Esophagus muscularis mucosa (tissue), 4 donors: ENCODE measurements at regions not wholly inside any gene's neighbourhood (a gene's known extent, or its start where the extent isn't known, plus 50 kb on each side); places are given as distances from the start of the nearest gene placed in this dataset.

ENCODE experiments used
- DNase-seq: peaks from one replicate; pipeline ENCODE4 v3.0.0-alpha.2; 2017; ENCODE audit errors: extremely low spot score
- H3K27ac ChIP-seq, 4 donors: fragments of 200-600 bp; sonication (generic); replicated peaks in 1 of 4; 1 replicate in 3 of 4; 2 replicates in 1 of 4; pipeline ENCODE4 v1.5.1; 2016 to 2019; ENCODE audit warnings: mild to moderate bottlenecking in 1 of 4
- H3K27me3 ChIP-seq, 4 donors: fragments of 200-600 bp; sonication (generic); one replicate each; pipeline versions ENCODE4 v1.5.1 to v1.6.0; 2016 to 2019
- H3K36me3 ChIP-seq, 4 donors: fragments of 200-600 bp; sonication (generic); one replicate each; pipeline ENCODE4 v1.5.1; 2016 to 2019
- H3K4me1 ChIP-seq, 4 donors: fragments of 200-600 bp; sonication (generic); one replicate each; pipeline ENCODE4 v1.5.1; 2016 to 2019
- H3K4me3 ChIP-seq, 4 donors: fragments of 200-600 bp; sonication (generic); 1 replicate in 2 of 4; 2 replicates in 2 of 4; pipeline ENCODE4 v1.5.1; 2016 to 2019; ENCODE audit warnings: mild to moderate bottlenecking in 4 of 4, moderate library complexity in 1 of 4
- H3K9me3 ChIP-seq, 4 donors: fragments of 200-600 bp; sonication (generic); 1 replicate in 3 of 4; 2 replicates in 1 of 4; pipeline ENCODE4 v1.5.1; 2016 to 2019
- EP300 ChIP-seq: sonication (generic); formaldehyde crosslinking; IDR thresholded peaks from one replicate; pipeline ENCODE4 v1.6.1; 2017; ENCODE audit warnings: antibody characterized with exemption
- POLR2A ChIP-seq: fragments of 450-650 bp; IDR thresholded peaks from one replicate; pipeline ENCODE4 v1.6.1; 2017; ENCODE audit warnings: antibody characterized with exemption, moderate library complexity, mild to moderate bottlenecking, low read depth
- POLR2AphosphoS5 ChIP-seq, 2 donors: sonication (generic); formaldehyde crosslinking; IDR thresholded peaks; one replicate each; pipeline ENCODE4 v1.6.1; 2017; ENCODE audit warnings: antibody characterized with exemption in 2 of 2
- WGBS: methylation state at CpG from one replicate; pipeline ENCODE4 v1.1.5; 2018; 5-methylcytosine and 5-hydroxymethylcytosine counted together
- intact Hi-C: fragments of 100-400 bp; cut with DNase I; formaldehyde crosslinking; loops from one replicate; pipeline ENCODE4 v1.15.1; 2023
- TF ChIP-seq, protein P1 (sequence below), 3 experiments: fragments of 200-600 bp in 2 of 3; fragments of 450-650 bp in 1 of 3; sonication (generic) in 2 of 3; IDR thresholded peaks; one replicate each; pipeline ENCODE4 v1.5.1; 2017 to 2019; ENCODE audit warnings: antibody characterized with exemption in 3 of 3, mild to moderate bottlenecking in 2 of 3, moderate library complexity in 1 of 3

DNA sequence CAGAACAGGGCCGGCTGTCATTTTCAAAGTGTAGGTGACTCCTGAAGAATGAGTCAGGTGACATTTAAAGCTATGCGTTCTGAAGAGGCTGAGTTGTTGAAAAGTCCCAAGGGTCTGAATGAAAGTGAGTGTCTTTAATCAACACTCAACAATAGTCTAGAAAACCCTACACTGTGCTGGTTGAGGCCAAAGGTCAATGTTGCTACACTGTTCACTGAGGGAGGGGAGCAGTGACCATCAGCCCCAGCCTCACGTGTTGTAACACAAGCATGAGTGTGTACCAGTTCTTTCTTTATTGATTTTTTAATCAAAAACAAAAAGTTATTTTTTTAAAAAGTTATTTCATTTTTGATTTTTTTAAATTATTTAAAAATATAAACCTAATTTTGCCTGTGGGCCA, 418.8 kb upstream of the LRFN5 start:
- no peak overlapping the region for H3K4me3 ChIP-seq
- H3K9me3 ChIP-seq, result no peaks in the 10 kb centered on the region
- 71% methylated on average over 2 of the region's 3 CpGs for WGBS
- H3K27ac ChIP-seq, result no peak overlapping the region
- TF ChIP-seq, protein P1, sequence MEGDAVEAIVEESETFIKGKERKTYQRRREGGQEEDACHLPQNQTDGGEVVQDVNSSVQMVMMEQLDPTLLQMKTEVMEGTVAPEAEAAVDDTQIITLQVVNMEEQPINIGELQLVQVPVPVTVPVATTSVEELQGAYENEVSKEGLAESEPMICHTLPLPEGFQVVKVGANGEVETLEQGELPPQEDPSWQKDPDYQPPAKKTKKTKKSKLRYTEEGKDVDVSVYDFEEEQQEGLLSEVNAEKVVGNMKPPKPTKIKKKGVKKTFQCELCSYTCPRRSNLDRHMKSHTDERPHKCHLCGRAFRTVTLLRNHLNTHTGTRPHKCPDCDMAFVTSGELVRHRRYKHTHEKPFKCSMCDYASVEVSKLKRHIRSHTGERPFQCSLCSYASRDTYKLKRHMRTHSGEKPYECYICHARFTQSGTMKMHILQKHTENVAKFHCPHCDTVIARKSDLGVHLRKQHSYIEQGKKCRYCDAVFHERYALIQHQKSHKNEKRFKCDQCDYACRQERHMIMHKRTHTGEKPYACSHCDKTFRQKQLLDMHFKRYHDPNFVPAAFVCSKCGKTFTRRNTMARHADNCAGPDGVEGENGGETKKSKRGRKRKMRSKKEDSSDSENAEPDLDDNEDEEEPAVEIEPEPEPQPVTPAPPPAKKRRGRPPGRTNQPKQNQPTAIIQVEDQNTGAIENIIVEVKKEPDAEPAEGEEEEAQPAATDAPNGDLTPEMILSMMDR (IDR thresholded peaks at IDR 0.05), result no peak
- TF ChIP-seq EP300, result no peak
- TF ChIP-seq POLR2AphosphoS5 (IDR thresholded peaks at IDR 0.05), result no peak
- no peak for TF ChIP-seq POLR2A
- H3K27me3 ChIP-seq, result no peaks in the 10 kb centered on the region
- no peaks in the 10 kb centered on the region for H3K36me3 ChIP-seq
- no peaks in the 10 kb centered on the region for H3K4me1 ChIP-seq
- intact Hi-C loops, result no loop called here
- DNase-seq, result no peak

DNA sequence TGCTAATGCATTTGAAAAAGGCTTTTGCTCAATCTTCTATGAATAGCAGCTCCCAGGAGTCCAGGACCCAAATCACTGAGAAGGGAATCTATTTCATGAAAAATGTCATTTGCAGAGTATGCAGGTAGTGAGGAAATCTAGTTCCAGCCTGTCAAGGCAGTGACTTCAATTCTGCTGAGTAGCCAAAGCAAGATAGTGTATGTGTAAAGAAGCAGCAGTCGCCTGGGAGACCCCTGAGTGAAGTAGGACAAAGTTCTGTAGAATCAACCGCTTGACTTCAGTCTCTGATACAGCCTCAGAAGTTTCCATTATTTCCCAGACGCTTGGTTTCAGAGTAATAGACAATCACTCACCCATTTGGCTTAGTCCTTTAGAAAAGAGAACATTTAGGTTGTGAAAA, 435.6 kb upstream of the LRFN5 start:
- DNase-seq, result no peak
- Histone ChIP-seq H3K36me3 (no peaks in the 10 kb centered on the region), H3K4me1 (no peaks in the 10 kb centered on the region), H3K27ac (no peak overlapping the region), H3K9me3 (no peaks in the 10 kb centered on the region), H3K27me3 (no peaks in the 10 kb centered on the region), H3K4me3 (no peak overlapping the region)
- 29% methylated on average over 1 of the region's 3 CpGs for WGBS
- intact Hi-C loops, result no loop called here
- TF ChIP-seq EP300, result no peak
- TF ChIP-seq, protein P1 (IDR thresholded peaks at IDR 0.05), result no peak
- TF ChIP-seq POLR2A, result no peak
- TF ChIP-seq POLR2AphosphoS5 (IDR thresholded peaks at IDR 0.05), result no peak

DNA sequence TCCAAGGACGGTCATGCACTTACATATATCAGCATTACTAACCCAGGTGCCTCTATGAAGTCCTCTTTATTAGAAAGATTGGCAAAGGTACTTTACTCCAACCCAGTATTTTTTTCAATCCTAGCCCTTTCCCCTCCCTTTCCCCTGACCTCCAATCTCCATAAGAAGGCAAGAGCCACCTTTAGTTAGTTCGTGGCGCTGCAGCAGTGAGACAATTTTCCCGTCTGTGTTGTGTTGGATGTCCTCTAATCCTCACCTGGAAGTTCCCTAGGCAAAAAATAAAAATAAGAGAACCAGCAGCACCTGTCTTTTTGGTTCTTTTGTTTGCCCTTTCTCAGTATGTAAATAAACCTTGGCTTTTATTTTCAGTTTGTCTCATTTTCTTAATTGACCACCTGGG, 439.6 kb upstream of the LRFN5 start:
- H3K27me3 ChIP-seq, result no peaks in the 10 kb centered on the region
- TF ChIP-seq, protein P1 (IDR thresholded peaks at IDR 0.05), result no peak
- TF ChIP-seq POLR2AphosphoS5 (IDR thresholded peaks at IDR 0.05) (no peak), POLR2A (no peak), EP300 (no peak)
- no peak overlapping the region for H3K4me3 ChIP-seq
- H3K9me3 ChIP-seq, result no peaks in the 10 kb centered on the region
- DNase-seq, result no peak
- 78% methylated on average over 4 of the region's 4 CpGs for WGBS
- H3K27ac ChIP-seq, result no peak overlapping the region
- intact Hi-C loops, result no loop called here
- no peaks in the 10 kb centered on the region for H3K4me1 ChIP-seq
- H3K36me3 ChIP-seq, result no peaks in the 10 kb centered on the region

DNA sequence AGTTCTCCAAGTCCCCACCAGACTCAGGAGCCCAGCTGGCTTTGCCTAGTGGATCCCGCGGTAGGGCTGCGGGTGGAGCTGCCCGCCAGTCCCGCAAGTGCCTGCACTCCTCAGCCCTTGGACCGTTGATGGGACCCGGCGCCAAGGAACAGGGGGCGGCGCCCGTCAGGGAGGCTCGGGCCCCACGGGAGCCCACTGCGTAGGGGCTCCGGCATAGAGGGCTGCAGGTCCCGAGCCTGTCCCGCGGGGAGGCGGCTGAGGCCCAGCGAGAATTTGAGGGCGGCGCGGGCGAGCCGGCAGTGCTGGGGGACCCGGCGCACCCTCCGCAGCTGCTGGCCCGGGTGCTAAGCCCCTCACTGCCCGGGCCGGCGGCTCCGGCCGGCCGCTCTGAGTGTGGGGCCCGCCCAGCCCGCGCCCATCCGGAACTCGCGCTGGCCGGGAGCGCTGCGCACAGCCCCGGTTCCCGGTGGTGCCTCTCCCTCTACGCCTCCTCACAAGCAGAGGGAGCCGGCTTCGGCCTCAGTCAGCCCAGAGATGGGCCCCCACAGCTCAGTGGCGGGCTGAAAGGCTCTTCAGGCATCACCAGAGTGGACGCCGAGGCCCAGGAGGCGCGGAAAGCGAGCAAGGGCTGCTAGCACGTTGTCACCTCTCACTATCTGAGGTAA, 452.4 kb upstream of the LRFN5 start:
- Histone ChIP-seq H3K36me3 (no peaks in the 10 kb centered on the region), H3K9me3 (no peaks in the 10 kb centered on the region), H3K27me3 (no peaks in the 10 kb centered on the region), H3K4me3 (no peak overlapping the region), H3K27ac (no peak overlapping the region), H3K4me1 (no peaks in the 10 kb centered on the region)
- no peak for DNase-seq
- TF ChIP-seq EP300, result no peak
- TF ChIP-seq, protein P1 (IDR thresholded peaks at IDR 0.05), result no peak
- no peak for TF ChIP-seq POLR2AphosphoS5 (IDR thresholded peaks at IDR 0.05)
- no peak for TF ChIP-seq POLR2A
- 95% methylated on average over 14 of the region's 56 CpGs for WGBS
- intact Hi-C loops, result no loop called here

DNA sequence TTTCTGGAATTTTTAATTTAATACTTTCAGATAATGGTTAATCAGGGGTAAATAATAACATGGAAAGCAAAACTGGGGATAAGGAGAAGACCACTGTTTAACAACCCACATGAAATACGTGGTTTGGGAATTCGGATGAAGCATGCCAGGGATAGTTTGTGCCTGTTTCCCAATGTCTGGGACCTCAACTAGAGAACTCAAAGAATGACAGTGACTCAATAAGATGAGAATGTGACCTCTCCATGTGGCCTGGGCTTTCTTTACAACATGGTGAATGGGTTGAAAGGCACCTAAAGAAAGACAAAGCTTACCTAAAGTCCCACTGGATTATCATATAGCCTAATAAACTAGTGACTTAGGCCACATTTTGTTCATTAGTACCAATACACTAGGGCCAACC, 460.3 kb upstream of the LRFN5 start:
- TF ChIP-seq POLR2AphosphoS5 (IDR thresholded peaks at IDR 0.05) (no peak), POLR2A (no peak), EP300 (no peak)
- TF ChIP-seq, protein P1 (IDR thresholded peaks at IDR 0.05), result no peak
- Histone ChIP-seq H3K4me1 (no peaks in the 10 kb centered on the region), H3K4me3 (no peak overlapping the region), H3K27ac (no peak overlapping the region), H3K9me3 (no peaks in the 10 kb centered on the region), H3K36me3 (no peaks in the 10 kb centered on the region), H3K27me3 (no peaks in the 10 kb centered on the region)
- 45% methylated on average over 2 of the region's 2 CpGs for WGBS
- intact Hi-C loops, result no loop called here
- DNase-seq, result no peak
